CD4-positive, alpha-beta T cell treated with Interferon gamma for 1 hour (primary cell): ENCODE measurements at regions not wholly inside any gene's neighbourhood (a gene's known extent, or its start where the extent isn't known, plus 50 kb on each side); places are given as distances from the start of the nearest gene placed in this dataset.

Experiments
- DNase-seq: peaks from one replicate; pipeline ENCODE4 v3.0.0-alpha.2; 2020

GRCh38 chr4:23741681-23742191, 148.1 kb downstream of the PPARGC1A start:
- DNase-seq, result no peak

GRCh38 chr4:23737571-23737970, 152.3 kb downstream of the PPARGC1A start:
- DNase-seq, result no peak

- no peak for DNase-seq
Observed at GRCh38 chr4:23736466-23736865, 153.4 kb downstream of the PPARGC1A start.

- no peak for DNase-seq
Observed at GRCh38 chr4:23734000-23734399, 155.8 kb downstream of the PPARGC1A start.

GRCh38 chr4:23733476-23733875, 156.4 kb downstream of the PPARGC1A start:
- DNase-seq, result no peak

GRCh38 chr4:23730998-23731397, 158.8 kb downstream of the PPARGC1A start:
- DNase-seq, result no peak

- no peak for DNase-seq
Observed at GRCh38 chr4:23728971-23729370, 160.9 kb downstream of the PPARGC1A start.

- no peak for DNase-seq
Observed at GRCh38 chr4:23728393-23728792, 161.5 kb downstream of the PPARGC1A start.

- DNase-seq, result no peak
Observed at GRCh38 chr4:23720556-23720955, 169.3 kb downstream of the PPARGC1A start.

- DNase-seq, result no peak
Observed at GRCh38 chr4:23718435-23718834, 171.4 kb downstream of the PPARGC1A start.

- DNase-seq, result no peak
Observed at GRCh38 chr4:23717528-23718248, 172.2 kb downstream of the PPARGC1A start.

- DNase-seq, result no peak
Observed at GRCh38 chr4:23710298-23710697, 179.5 kb downstream of the PPARGC1A start.

GRCh38 chr4:23707652-23708026, 182.2 kb downstream of the PPARGC1A start:
- no peak for DNase-seq

GRCh38 chr4:23706972-23707651, 182.7 kb downstream of the PPARGC1A start:
- DNase-seq, result no peak

GRCh38 chr4:23700197-23700596, 189.7 kb downstream of the PPARGC1A start:
- DNase-seq, result no peak

GRCh38 chr4:23697722-23698121, 192.1 kb downstream of the PPARGC1A start:
- no peak for DNase-seq

- DNase-seq, result no peak
Observed at GRCh38 chr4:23697001-23697528, 192.8 kb downstream of the PPARGC1A start.

GRCh38 chr4:23686169-23686897, 203.5 kb downstream of the PPARGC1A start:
- no peak for DNase-seq

- no peak for DNase-seq
Observed at GRCh38 chr4:23685471-23685870, 204.4 kb downstream of the PPARGC1A start.

- no peak for DNase-seq
Observed at GRCh38 chr4:23680671-23681518, 209.0 kb downstream of the PPARGC1A start.

GRCh38 chr4:23674694-23675093, 215.2 kb downstream of the PPARGC1A start:
- no peak for DNase-seq

- DNase-seq, result no peak
Observed at GRCh38 chr4:23667659-23668058, 222.2 kb downstream of the PPARGC1A start.

GRCh38 chr4:23660865-23661264, 229.0 kb downstream of the PPARGC1A start:
- DNase-seq, result no peak
